ENCODE measurements at regions not wholly inside any gene's neighbourhood (a gene's known extent, or its start where the extent isn't known, plus 50 kb on each side); places are given as distances from the start of the nearest gene placed in this dataset.

GRCh38 chr21:22544747-22545146 is 1546.5 kb downstream of the NCAM2 start:
- Histone ChIP-seq H3K4me1 (ENCODE audit: low read length) (no peaks in the 10 kb centered on the region), H3K4me2 (ENCODE audit: low read length) (no peak overlapping the region), H3K79me2 (ENCODE audit: low read length) (no peaks in the 10 kb centered on the region), H3K9me3 (ENCODE audit: insufficient read depth, low read length) (no peaks in the 10 kb centered on the region), H3K27ac (ENCODE audit: low read length) (no peak overlapping the region), H3K4me3 (ENCODE audit: low read length) (no peak overlapping the region), H3K27me3 (ENCODE audit: low read depth, low read length) (no peaks in the 10 kb centered on the region), H3K36me3 (replicated peaks; ENCODE audit: low read depth, low read length) (no peaks in the 10 kb centered on the region), H2AFZ (ENCODE audit: low read depth, low read length) (no peak overlapping the region), H3K9ac (ENCODE audit: low read length) (no peak overlapping the region), H4K20me1 (ENCODE audit: insufficient read depth, low read length) (no peaks in the 10 kb centered on the region)
- TF ChIP-seq CTCF (IDR thresholded peaks at IDR 0.05; ENCODE audit: low read depth, low read length) = no peak
- TF ChIP-seq EZH2phosphoT487 (IDR thresholded peaks at IDR 0.05; ENCODE audit: low read depth) = no peak

GRCh38 chr21:22552390-22552789 is 1554.2 kb downstream of the NCAM2 start:
- H4K20me1 ChIP-seq (ENCODE audit: insufficient read depth, low read length) = no peaks in the 10 kb centered on the region
- H3K27me3 ChIP-seq (ENCODE audit: low read depth, low read length) = no peaks in the 10 kb centered on the region
- H3K4me2 ChIP-seq (ENCODE audit: low read length) = no peak overlapping the region
- H3K36me3 ChIP-seq (replicated peaks; ENCODE audit: low read depth, low read length) = no peaks in the 10 kb centered on the region
- no peak overlapping the region for H2AFZ ChIP-seq (ENCODE audit: low read depth, low read length)
- no peak overlapping the region for H3K27ac ChIP-seq (ENCODE audit: low read length)
- H3K9ac ChIP-seq (ENCODE audit: low read length) = no peak overlapping the region
- H3K79me2 ChIP-seq (ENCODE audit: low read length) = no peaks in the 10 kb centered on the region
- H3K4me3 ChIP-seq (ENCODE audit: low read length) = no peak overlapping the region
- no peak for TF ChIP-seq CTCF (IDR thresholded peaks at IDR 0.05; ENCODE audit: low read depth, low read length)
- no peak for TF ChIP-seq EZH2phosphoT487 (IDR thresholded peaks at IDR 0.05; ENCODE audit: low read depth)
- no peaks in the 10 kb centered on the region for H3K4me1 ChIP-seq (ENCODE audit: low read length)
- H3K9me3 ChIP-seq (ENCODE audit: insufficient read depth, low read length) = no peaks in the 10 kb centered on the region

- Histone ChIP-seq H3K36me3 (replicated peaks; ENCODE audit: low read depth, low read length) (no peaks in the 10 kb centered on the region), H3K27me3 (ENCODE audit: low read depth, low read length) (no peaks in the 10 kb centered on the region), H3K4me3 (ENCODE audit: low read length) (no peak overlapping the region), H4K20me1 (ENCODE audit: insufficient read depth, low read length) (no peaks in the 10 kb centered on the region), H2AFZ (ENCODE audit: low read depth, low read length) (no peak overlapping the region), H3K9me3 (ENCODE audit: insufficient read depth, low read length) (no peaks in the 10 kb centered on the region), H3K79me2 (ENCODE audit: low read length) (no peaks in the 10 kb centered on the region), H3K27ac (ENCODE audit: low read length) (no peak overlapping the region), H3K4me2 (ENCODE audit: low read length) (no peak overlapping the region), H3K9ac (ENCODE audit: low read length) (no peak overlapping the region), H3K4me1 (ENCODE audit: low read length) (no peaks in the 10 kb centered on the region)
- TF ChIP-seq EZH2phosphoT487 (IDR thresholded peaks at IDR 0.05; ENCODE audit: low read depth) (no peak), CTCF (IDR thresholded peaks at IDR 0.05; ENCODE audit: low read depth, low read length) (no peak)
Measured at GRCh38 chr21:22554690-22555316, 1556.6 kb downstream of the NCAM2 start.

- H4K20me1 ChIP-seq (ENCODE audit: insufficient read depth, low read length) = no peaks in the 10 kb centered on the region
- TF ChIP-seq CTCF (IDR thresholded peaks at IDR 0.05; ENCODE audit: low read depth, low read length) = no peak
- TF ChIP-seq EZH2phosphoT487 (IDR thresholded peaks at IDR 0.05; ENCODE audit: low read depth) = no peak
- H3K4me1 ChIP-seq (ENCODE audit: low read length) = no peaks in the 10 kb centered on the region
- H2AFZ ChIP-seq (ENCODE audit: low read depth, low read length) = no peak overlapping the region
- H3K9ac ChIP-seq (ENCODE audit: low read length) = no peak overlapping the region
- H3K27me3 ChIP-seq (ENCODE audit: low read depth, low read length) = no peaks in the 10 kb centered on the region
- no peak overlapping the region for H3K27ac ChIP-seq (ENCODE audit: low read length)
- no peaks in the 10 kb centered on the region for H3K9me3 ChIP-seq (ENCODE audit: insufficient read depth, low read length)
- no peak overlapping the region for H3K4me3 ChIP-seq (ENCODE audit: low read length)
- no peak overlapping the region for H3K4me2 ChIP-seq (ENCODE audit: low read length)
- H3K79me2 ChIP-seq (ENCODE audit: low read length) = no peaks in the 10 kb centered on the region
- H3K36me3 ChIP-seq (replicated peaks; ENCODE audit: low read depth, low read length) = no peaks in the 10 kb centered on the region
Measured at GRCh38 chr21:22556829-22557228, 1558.6 kb downstream of the NCAM2 start.

Measured in OCI-LY3 (cell line).